Upper lobe of left lung (tissue), 6 donors: ENCODE measurements at regions not wholly inside any gene's neighbourhood (a gene's known extent, or its start where the extent isn't known, plus 50 kb on each side); places are given as distances from the start of the nearest gene placed in this dataset.
A peak's percentile ranks its signal among the peaks of the same experiment; 100 is the strongest.
"Not testable (repeated sequence)": the region's sequence is repeated elsewhere in the genome, so short reads cannot be mapped to it uniquely, and the experiment has no call there.

Experiments used
- ATAC-seq, 2 donors: fragments of 200-7000 bp; cut with Tn5 transposase; one replicate each; pipeline ENCODE4 v1.9.1; 2022; ENCODE audit warnings: mild to moderate bottlenecking in 2 of 2, moderate library complexity in 2 of 2; ENCODE audit not compliant: low FRiP score in 2 of 2
- DNase-seq, 2 donors: peaks; one replicate each; pipeline ENCODE4 v3.0.0-alpha.2; 2019 to 2020
- H3K27ac ChIP-seq, 4 donors: fragments of 200-600 bp; sonication (generic); one replicate each; pipeline ENCODE4 v1.5.1; 2016 to 2019
- H3K27me3 ChIP-seq, 4 donors: fragments of 200-600 bp; sonication (generic); one replicate each; pipeline ENCODE4 v1.5.1; 2017 to 2019
- H3K36me3 ChIP-seq, 4 donors: fragments of 200-600 bp; sonication (generic); one replicate each; pipeline ENCODE4 v1.5.1; 2016 to 2019
- H3K4me1 ChIP-seq, 4 donors: fragments of 200-600 bp; sonication (generic); one replicate each; pipeline ENCODE4 v1.5.1; 2018 to 2019
- H3K4me3 ChIP-seq, 4 donors: fragments of 200-600 bp; sonication (generic); one replicate each; pipeline ENCODE4 v1.5.1; 2017 to 2019; ENCODE audit warnings: mild to moderate bottlenecking in 2 of 4, moderate library complexity in 1 of 4
- H3K9me3 ChIP-seq, 4 donors: fragments of 200-600 bp; sonication (generic); one replicate each; pipeline ENCODE4 v1.5.1; 2018 to 2019
- EP300 ChIP-seq, 4 donors: sonication (generic); formaldehyde crosslinking; IDR thresholded peaks; one replicate each; pipeline ENCODE4 v1.5.1; 2017; ENCODE audit warnings: antibody characterized with exemption in 4 of 4, control low read depth in 2 of 4
- POLR2A ChIP-seq, 4 donors: fragments of 450-650 bp; IDR thresholded peaks; one replicate each; pipeline ENCODE4 v1.5.1; 2016 to 2017; ENCODE audit warnings: antibody characterized with exemption in 4 of 4, mild to moderate bottlenecking in 2 of 4
- POLR2AphosphoS5 ChIP-seq, 2 donors: sonication (generic); formaldehyde crosslinking; IDR thresholded peaks; one replicate each; pipeline ENCODE4 v1.5.1; 2017; ENCODE audit warnings: antibody characterized with exemption in 2 of 2
- WGBS, 2 donors: methylation state at CpG; one replicate each; pipeline ENCODE4 v1.1.5; 2017 to 2018; 5-methylcytosine and 5-hydroxymethylcytosine counted together
- TF ChIP-seq, protein P1 (sequence below), 6 experiments: fragments of 450-650 bp in 4 of 6; fragments of 200-600 bp in 2 of 6; sonication (generic) in 2 of 6; IDR thresholded peaks; one replicate each; pipeline ENCODE4 v1.5.1; 2016 to 2019; ENCODE audit warnings: antibody characterized with exemption in 6 of 6
- donor health status: DM: no; HTN: no; CAD: no; lungs with moderate emphysema.
- donor health status: DM: no; HTN: yes; CAD: no; lungs with severe emphysema.

- not testable (repeated sequence) for ATAC-seq, H3K36me3 ChIP-seq, DNase-seq, H3K4me3 ChIP-seq, H3K27ac ChIP-seq, H3K9me3 ChIP-seq, H3K4me1 ChIP-seq, H3K27me3 ChIP-seq
- WGBS, 2 donors = 78 to 82% methylated on average over 4 to 8 of the region's 8 CpGs
These were observed 56.2 kb upstream of the CCZ1B start for GRCh38 chr7:6882321-6882721.

DNA sequence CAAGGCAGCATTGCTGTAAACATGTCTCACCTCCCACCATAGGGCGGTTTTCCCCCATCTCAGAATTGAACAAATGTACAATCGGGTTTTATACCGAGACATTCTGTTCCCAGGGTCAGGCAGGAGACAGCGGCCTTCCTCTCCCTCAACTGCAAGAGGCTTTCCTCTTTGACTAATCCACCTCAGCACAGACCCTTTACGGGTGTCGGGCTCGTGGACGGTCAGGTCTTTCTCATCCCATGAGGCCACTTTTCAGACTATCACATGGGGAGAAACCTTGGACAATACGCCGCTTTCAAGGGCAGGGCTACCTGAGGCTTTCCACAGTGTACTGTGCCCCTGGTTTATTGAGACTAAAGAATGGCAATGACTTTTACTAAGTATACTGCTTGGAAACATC is 57.7 kb upstream of the CCZ1B start:
- 87 to 89% methylated on average over 7 to 10 of the region's 10 CpGs for WGBS, 2 donors
- H3K4me3 ChIP-seq, H3K9me3 ChIP-seq, DNase-seq, H3K36me3 ChIP-seq, ATAC-seq, H3K27ac ChIP-seq, H3K4me1 ChIP-seq, H3K27me3 ChIP-seq: not testable (repeated sequence)

GRCh38 chr7:6886198-6886597 is 60.1 kb upstream of the CCZ1B start:
- ATAC-seq = no peak
- DNase-seq = no peak
- TF ChIP-seq EP300 (IDR thresholded peaks at IDR 0.05) = no peak
- no peak for TF ChIP-seq POLR2A (IDR thresholded peaks at IDR 0.05)
- TF ChIP-seq, protein P1, sequence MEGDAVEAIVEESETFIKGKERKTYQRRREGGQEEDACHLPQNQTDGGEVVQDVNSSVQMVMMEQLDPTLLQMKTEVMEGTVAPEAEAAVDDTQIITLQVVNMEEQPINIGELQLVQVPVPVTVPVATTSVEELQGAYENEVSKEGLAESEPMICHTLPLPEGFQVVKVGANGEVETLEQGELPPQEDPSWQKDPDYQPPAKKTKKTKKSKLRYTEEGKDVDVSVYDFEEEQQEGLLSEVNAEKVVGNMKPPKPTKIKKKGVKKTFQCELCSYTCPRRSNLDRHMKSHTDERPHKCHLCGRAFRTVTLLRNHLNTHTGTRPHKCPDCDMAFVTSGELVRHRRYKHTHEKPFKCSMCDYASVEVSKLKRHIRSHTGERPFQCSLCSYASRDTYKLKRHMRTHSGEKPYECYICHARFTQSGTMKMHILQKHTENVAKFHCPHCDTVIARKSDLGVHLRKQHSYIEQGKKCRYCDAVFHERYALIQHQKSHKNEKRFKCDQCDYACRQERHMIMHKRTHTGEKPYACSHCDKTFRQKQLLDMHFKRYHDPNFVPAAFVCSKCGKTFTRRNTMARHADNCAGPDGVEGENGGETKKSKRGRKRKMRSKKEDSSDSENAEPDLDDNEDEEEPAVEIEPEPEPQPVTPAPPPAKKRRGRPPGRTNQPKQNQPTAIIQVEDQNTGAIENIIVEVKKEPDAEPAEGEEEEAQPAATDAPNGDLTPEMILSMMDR (IDR thresholded peaks at IDR 0.05) = no peak
- TF ChIP-seq POLR2AphosphoS5 (IDR thresholded peaks at IDR 0.05) = no peak
- H3K9me3 ChIP-seq = no peaks in the 10 kb centered on the region
- H3K4me3 ChIP-seq = no peak overlapping the region
- no peaks in the 10 kb centered on the region for H3K4me1 ChIP-seq
- no peak overlapping the region for H3K27ac ChIP-seq
- no peaks in the 10 kb centered on the region for H3K27me3 ChIP-seq
- no peaks in the 10 kb centered on the region for H3K36me3 ChIP-seq
- 70 to 85% methylated on average over 8 of the region's 8 CpGs for WGBS, 2 donors

- peak in 1 of 4 donors; percentile 13 for TF ChIP-seq EP300 (IDR thresholded peaks at IDR 0.05)
- not testable (repeated sequence) for H3K4me1 ChIP-seq, H3K4me3 ChIP-seq, H3K27ac ChIP-seq, H3K9me3 ChIP-seq, DNase-seq, H3K27me3 ChIP-seq, H3K36me3 ChIP-seq, ATAC-seq
- 66 to 70% methylated on average over 13 of the region's 13 CpGs for WGBS, 2 donors
These were observed 62.4 kb upstream of the CCZ1B start for GRCh38 chr7:6888267-6889045.

- Histone ChIP-seq H3K36me3 (no peaks in the 10 kb centered on the region), H3K9me3 (no peaks in the 10 kb centered on the region), H3K27ac (no peak overlapping the region), H3K27me3 (no peaks in the 10 kb centered on the region), H3K4me1 (no peaks in the 10 kb centered on the region), H3K4me3 (no peak overlapping the region)
- ATAC-seq (no peak), DNase-seq (no peak)
- TF ChIP-seq POLR2A (IDR thresholded peaks at IDR 0.05) (no peak), POLR2AphosphoS5 (IDR thresholded peaks at IDR 0.05) (no peak), EP300 (IDR thresholded peaks at IDR 0.05) (no peak)
- TF ChIP-seq, protein P1 (IDR thresholded peaks at IDR 0.05) = no peak
- WGBS, 2 donors = 89 to 93% methylated on average over 6 to 8 of the region's 8 CpGs
These were observed 63.3 kb upstream of the CCZ1B start for GRCh38 chr7:6889252-6889812.

DNA sequence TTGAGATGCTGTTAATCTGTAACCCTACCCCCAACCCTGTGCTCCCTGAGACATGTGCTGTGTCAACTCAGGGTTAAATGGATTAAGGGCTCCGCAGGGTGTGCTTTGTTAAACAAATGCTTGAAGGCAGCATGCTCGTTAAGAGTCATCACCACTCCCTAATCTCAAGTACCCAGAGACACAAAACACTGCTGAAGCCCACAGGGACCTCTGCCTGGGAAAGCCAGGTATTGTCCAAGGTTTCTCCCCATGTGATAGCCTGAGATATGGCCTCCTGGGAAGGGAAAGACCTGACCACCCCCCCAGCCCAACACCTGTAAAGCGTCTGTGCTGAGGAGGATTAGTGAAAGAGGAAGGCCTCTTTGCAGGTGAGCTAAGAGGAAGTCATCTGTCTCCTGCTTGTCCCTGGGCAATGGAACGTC is 76.0 kb upstream of the CCZ1B start:
- not testable (repeated sequence) for H3K36me3 ChIP-seq, H3K4me1 ChIP-seq, H3K27ac ChIP-seq, ATAC-seq, H3K4me3 ChIP-seq, H3K27me3 ChIP-seq, H3K9me3 ChIP-seq
- DNase-seq = peak in 1 of 2 donors; percentile 26
- 20 to 32% methylated on average over 4 of the region's 4 CpGs for WGBS, 2 donors

GRCh38 chr7:6903289-6903688 is 77.2 kb upstream of the CCZ1B start:
- not testable (repeated sequence) for H3K4me1 ChIP-seq, H3K36me3 ChIP-seq, ATAC-seq, H3K27ac ChIP-seq, H3K4me3 ChIP-seq, H3K9me3 ChIP-seq, H3K27me3 ChIP-seq
- 20 to 31% methylated on average over 6 to 7 of the region's 7 CpGs for WGBS, 2 donors
- DNase-seq = peak in 1 of 2 donors; percentile 35

- WGBS, 2 donors = 67 to 69% methylated on average over 3 to 4 of the region's 4 CpGs
- ATAC-seq, H3K27ac ChIP-seq, DNase-seq, H3K36me3 ChIP-seq, H3K9me3 ChIP-seq, H3K27me3 ChIP-seq, H3K4me3 ChIP-seq, H3K4me1 ChIP-seq: not testable (repeated sequence)
These were observed 77.7 kb upstream of the CCZ1B start for GRCh38 chr7:6903792-6904191.
